CD4-positive, alpha-beta T cell treated with Interleukin-17A for 4 hours (primary cell): ENCODE measurements at regions not wholly inside any gene's neighbourhood (a gene's known extent, or its start where the extent isn't known, plus 50 kb on each side); places are given as distances from the start of the nearest gene placed in this dataset.
"Not testable (repeated sequence)": the region's sequence is repeated elsewhere in the genome, so short reads cannot be mapped to it uniquely, and the experiment has no call there.

Experiments used
- DNase-seq: peaks from one replicate; pipeline ENCODE4 v3.0.0-alpha.2; 2020; ENCODE audit warnings: mixed read lengths

DNA sequence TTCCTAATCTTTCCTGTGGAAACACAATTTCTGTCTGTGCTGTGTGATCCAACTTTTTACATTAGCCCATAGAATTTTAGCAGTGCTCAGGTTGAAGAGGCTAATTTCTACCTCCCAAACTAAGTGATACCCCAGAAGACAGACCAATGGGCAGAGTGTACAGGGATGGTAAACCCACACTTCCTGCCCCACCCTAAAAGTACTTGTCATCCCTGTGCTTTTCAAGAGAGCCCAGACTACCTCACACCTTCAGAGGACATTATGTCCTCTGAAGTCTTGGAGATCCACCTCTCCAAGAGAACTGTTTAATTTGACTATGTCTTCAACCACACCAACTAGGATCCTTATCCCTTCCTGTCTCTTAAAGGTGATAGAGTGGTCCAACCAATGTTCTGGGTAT, 82.0 kb upstream of the ACSL1 start:
- DNase-seq = no peak

- DNase-seq = no peak
Observed at GRCh38 chr4:184911310-184911709, 85.5 kb upstream of the ACSL1 start.

DNA sequence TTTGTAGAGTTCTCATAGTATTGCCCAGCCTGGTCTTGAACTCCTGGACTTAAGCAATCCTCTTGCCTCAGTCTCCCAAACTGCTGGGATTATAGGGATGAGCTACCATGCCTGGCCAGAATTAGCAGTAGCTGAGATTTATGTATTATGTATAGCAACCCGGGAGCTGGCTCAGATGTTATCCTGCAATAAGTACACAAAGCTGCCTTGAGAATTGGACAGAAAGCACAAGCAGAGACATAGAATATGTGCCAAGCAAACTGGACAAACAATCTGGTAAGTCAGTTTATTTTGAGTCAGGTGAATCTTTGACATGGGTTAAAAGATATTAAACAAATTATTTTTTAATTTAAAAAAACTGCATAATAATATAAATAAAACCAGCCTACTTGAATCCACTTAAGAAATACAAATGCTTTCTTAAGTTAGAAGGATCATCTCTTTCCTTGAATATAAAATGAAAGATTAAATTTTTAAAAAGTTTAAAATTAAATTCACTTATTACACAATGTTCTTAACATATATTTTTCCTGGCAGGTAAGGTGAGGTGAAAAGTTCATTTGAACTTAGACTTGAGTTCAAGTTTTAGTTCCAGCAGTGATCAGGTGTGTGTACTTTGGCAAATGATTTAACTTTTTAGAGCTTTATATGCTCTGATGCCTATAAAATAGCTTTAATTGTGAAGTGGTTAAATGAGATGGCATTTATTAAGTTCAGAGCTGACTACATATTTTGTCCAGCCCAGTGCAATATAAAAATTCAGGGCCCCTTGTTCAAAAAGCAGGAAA, 87.8 kb upstream of the ACSL1 start:
- no peak for DNase-seq

- DNase-seq = not testable (repeated sequence)
Observed at GRCh38 chr4:184918799-184919198, 93.0 kb upstream of the ACSL1 start.

- DNase-seq = no peak
Observed at GRCh38 chr4:184921456-184921855, 95.7 kb upstream of the ACSL1 start.

- no peak for DNase-seq
Observed at GRCh38 chr4:184922301-184922700, 96.0 kb upstream of the HELT start.

- no peak for DNase-seq
Observed at GRCh38 chr4:184924516-184924915, 93.8 kb upstream of the HELT start.

DNA sequence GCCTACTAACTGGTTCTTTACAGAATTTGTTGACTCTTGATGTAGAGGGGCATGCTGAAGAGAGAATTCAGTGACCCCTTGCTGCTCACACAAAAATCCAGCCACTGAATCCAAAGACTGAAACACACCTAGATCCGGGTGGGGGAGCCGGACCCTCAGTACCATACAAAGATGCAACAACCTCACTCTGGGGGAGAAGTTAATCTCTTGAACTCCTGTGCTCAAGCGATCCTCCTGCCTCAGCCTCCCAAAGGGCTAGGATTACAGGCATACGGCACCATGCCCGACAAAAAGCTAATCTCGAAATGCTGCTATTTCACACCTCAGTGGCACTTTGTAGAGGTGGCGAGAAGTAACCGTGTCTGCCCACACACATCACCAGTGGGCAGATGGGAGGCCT, 88.8 kb upstream of the HELT start:
- no peak for DNase-seq

GRCh38 chr4:184930026-184930425, 88.3 kb upstream of the HELT start:
- DNase-seq = no peak

DNA sequence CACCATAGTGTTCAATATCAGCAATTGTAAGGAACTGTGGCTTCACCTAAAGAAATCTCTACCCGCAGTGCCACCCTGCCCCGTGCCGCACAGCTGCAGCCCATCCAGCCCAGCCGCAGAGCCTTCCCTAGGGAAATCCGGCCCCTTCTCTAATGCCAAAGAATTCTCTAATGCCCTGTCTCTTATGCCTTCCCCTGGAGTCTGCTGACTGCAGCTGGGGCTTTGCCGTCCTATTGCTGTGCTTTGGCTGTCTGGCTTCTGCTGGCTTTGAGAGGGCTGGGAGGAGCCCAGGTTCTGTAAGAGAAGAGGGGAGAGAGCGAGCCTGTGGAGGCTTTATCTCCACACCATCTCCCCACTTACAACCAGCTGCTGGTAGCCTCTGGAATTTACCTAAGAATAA, 85.9 kb upstream of the HELT start:
- no peak for DNase-seq

DNA sequence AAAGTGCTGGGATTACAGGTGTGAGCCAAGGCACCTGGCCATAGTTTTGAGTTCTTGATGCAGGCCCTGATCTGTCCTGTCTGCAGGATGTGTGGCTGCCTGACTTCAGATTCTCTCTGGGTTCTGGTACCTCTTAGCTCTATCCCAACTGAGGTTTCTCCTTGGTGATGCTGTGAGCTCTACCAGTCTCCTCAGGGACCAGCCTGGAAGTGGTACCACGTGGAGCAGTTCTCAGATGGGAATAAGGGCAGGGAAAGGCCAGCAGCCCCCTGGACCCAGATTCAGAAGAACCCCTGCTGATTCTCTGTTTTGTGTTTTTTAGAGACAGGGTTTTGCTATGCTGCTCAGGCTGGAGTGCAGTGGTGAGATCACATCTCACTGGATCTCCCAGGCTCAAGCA, 85.0 kb upstream of the HELT start:
- no peak for DNase-seq

- no peak for DNase-seq
Observed at GRCh38 chr4:184934184-184934583, 84.1 kb upstream of the HELT start.

DNA sequence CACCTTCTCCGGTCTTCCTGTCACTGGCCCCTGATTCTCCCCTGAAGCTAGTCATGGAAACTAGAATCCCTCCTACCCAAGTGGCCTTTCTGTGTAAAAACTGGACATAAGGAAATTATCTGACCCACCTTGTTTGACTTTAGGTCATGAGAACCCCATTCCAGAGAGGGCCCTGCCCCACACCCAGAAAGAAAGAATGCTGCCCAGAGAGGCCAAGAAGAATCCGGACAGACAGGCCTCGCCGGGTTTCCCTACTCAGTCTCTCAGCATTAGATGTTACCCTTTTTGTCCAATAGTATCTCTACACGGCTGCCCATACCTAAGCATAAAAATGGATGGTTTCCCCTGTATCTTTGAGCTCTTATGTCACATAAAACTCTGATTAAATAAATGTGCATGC, 83.3 kb upstream of the HELT start:
- no peak for DNase-seq

DNA sequence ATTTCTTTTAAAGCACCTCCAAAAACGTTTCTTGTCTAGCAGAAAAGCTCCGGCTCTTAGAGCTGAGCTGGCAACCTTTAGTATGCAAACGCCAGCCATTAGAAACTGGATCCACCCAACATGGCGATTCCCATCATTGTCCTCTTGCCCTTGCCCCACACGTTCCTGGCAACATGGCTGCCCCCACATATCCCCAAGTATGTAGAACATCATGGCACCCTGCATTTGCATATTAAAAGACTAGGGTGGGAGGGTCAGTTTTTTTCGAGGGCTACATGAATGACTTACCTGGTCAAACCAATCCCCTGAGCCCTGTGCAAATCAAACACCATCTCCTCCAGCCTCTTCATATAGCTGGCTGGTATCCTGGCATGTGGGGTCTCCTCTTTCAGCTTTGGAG, 82.2 kb upstream of the HELT start:
- no peak for DNase-seq

DNA sequence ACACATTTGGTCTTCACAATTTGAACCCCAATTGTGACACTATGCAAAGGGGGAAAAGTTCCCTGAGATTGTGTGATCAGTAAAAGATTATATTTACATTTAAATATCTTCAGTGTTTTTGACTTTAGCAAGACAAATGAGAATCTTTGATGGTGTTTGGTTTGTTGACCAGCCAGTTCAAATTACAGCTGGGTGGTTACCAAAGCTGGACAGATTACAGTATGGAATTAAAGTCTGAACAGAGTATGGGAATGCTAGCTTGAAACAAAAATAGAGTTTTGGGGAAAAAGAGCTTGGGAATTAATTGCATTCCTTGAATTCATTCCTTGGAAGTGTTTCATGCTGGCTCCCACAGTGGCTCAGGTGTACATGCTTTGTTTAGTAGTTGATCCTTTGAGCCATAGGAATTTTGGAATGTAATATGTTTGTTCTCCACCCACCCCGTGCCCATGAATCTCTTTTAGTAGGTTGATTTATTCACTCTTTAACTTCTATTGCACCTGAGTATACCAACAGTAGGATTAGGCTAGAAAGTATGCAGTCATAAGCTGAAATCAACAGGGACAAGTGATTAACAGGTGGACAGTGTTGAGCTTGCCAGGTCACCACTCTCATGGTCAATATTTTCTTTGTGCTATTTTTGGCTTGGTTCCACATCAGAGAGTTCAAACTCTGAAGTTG, 81.1 kb upstream of the HELT start:
- DNase-seq = no peak

GRCh38 chr4:184937745-184938144, 80.5 kb upstream of the HELT start:
- no peak for DNase-seq

DNA sequence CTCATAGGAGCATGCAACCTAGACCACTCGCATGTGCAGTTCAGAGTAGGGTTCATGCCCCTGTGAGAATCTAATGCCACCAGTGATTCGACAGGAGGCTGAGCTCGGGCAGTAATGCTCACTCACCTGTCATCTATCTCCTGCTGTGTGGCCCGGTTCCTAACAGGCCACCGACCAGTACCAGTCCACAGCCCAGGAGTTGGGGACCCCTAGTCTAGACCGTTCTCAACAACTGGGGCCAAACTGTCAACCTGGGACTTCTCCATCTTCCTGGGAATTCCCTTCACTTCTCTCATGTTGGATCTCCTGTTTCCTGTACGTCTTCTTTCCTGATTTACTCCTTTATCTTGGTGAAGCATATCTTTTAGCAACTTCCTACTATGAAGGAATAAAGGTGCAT, 79.4 kb upstream of the HELT start:
- no peak for DNase-seq

- DNase-seq = no peak
Observed at GRCh38 chr4:184939978-184940377, 78.3 kb upstream of the HELT start.

GRCh38 chr4:184940500-184940899, 77.8 kb upstream of the HELT start:
- DNase-seq = no peak

- DNase-seq = no peak
Observed at GRCh38 chr4:184941671-184942418, 76.4 kb upstream of the HELT start.

- DNase-seq = no peak
Observed at GRCh38 chr4:184942444-184943425, 75.6 kb upstream of the HELT start.

DNA sequence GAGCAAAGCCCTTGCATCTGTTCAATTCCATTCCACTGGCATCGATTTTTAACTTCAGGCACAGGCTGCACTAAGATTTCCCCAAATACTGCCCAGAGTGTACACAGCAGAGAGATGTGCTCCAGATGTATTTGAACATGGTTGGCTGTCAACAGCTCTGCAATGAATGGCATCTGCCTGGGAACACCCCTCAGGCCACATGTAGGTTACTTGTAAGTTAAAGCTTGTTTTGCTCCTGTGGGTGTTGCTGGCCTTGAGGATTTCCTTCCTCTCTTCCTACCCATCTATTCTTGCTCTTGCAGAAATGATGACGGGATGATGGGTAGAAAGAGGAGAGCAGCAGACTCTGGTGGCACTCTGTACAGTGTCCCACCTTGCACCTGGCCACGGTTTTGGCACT, 69.3 kb upstream of the HELT start:
- DNase-seq = no peak
